K562 (cell line): ENCODE measurements at regions not wholly inside any gene's neighbourhood (a gene's known extent, or its start where the extent isn't known, plus 50 kb on each side); places are given as distances from the start of the nearest gene placed in this dataset.

ENCODE experiments used
- ATAC-seq: fragments of 200-7000 bp; cut with Tn5 transposase; 3 replicates; pipeline ENCODE4 v1.9.1; 2020; ENCODE audit warnings: moderate library complexity
- BruUV-seq: library from RNA; stranded (reverse); fragments of 400-500 nt; replicated peaks from 2 replicates; lab custom pipeline; 2021; lab: Mats Ljungman, UMichigan
- CTCF ChIA-PET: fragments of 300-600 bp; formaldehyde crosslinking; extraction: SDS; loops from one replicate; lab custom pipeline; 2021; ENCODE audit warnings: low intra/inter-chr PET ratio; lab: Yijun Ruan, JAX
- POLR2A ChIA-PET: fragments of 300-600, 350-650 bp; sonication (Branson Sonifier 250); formaldehyde crosslinking; extraction: SDS; loops from one replicate; lab custom pipeline; 2021; ENCODE audit warnings: antibody characterized with exemption, inconsistent platforms; lab: Yijun Ruan, JAX
- DNase-seq, 4 experiments: peaks; one replicate each; pipeline versions ENCODE4 v3.0.0 to v3.0.0-alpha.2; 2011 to 2018; ENCODE audit warnings: low spot score in 3 of 4, mixed read lengths in 3 of 4; ENCODE audit errors: extremely low read depth in 1 of 4
- FAIRE-seq: peaks from 2 replicates; lab custom pipeline; 2011; peaks lifted over from hg19 to GRCh38; lab: Jason Lieb, UNC
- H2AFZ ChIP-seq: 2 replicates; pipeline ENCODE4 v1.6.0; 2011; ENCODE audit warnings: low read depth, low read length, control low read depth, inconsistent platforms
- H3K27ac ChIP-seq: fragments of 200-600 bp; 3 replicates; pipeline ENCODE4 v1.8.0; 2011; ENCODE audit warnings: low read depth, mild to moderate bottlenecking, control low read depth, inconsistent platforms, low read length, moderate library complexity, mixed read lengths; ENCODE audit errors: extremely low read depth
- H3K27me3 ChIP-seq, 2 experiments: fragments of 300-600 bp in 1 of 2; 2 replicates in 1 of 2; 3 replicates in 1 of 2; pipeline versions ENCODE4 v1.6.0 to v1.8.0; 2011; ENCODE audit warnings: inconsistent platforms in 2 of 2, low read length in 2 of 2, mild to moderate bottlenecking in 1 of 2, mixed read lengths in 1 of 2, moderate library complexity in 1 of 2; ENCODE audit not compliant: control insufficient read depth in 2 of 2, insufficient read depth in 2 of 2
- H3K36me3 ChIP-seq: fragments of 300-600 bp; 3 replicates; pipeline ENCODE4 v1.8.0; 2011; ENCODE audit warnings: mild to moderate bottlenecking, low read length, inconsistent platforms; ENCODE audit not compliant: control insufficient read depth, insufficient read depth
- H3K4me1 ChIP-seq, 2 experiments: fragments of 200-600 bp in 1 of 2; replicated peaks in 1 of 2; 2 replicates in 1 of 2; 3 replicates in 1 of 2; pipeline versions ENCODE4 v1.5.1 to v1.8.0; 2011; ENCODE audit warnings: inconsistent platforms in 2 of 2, low read length in 2 of 2, mild to moderate bottlenecking in 1 of 2, mixed read lengths in 1 of 2, moderate library complexity in 1 of 2; ENCODE audit not compliant: control insufficient read depth in 2 of 2, insufficient read depth in 2 of 2
- H3K4me2 ChIP-seq: 2 replicates; pipeline ENCODE4 v1.6.1; 2011; ENCODE audit warnings: low read length, control low read depth, inconsistent platforms, mixed read lengths; ENCODE audit not compliant: insufficient read depth
- H3K4me3 ChIP-seq: fragments of 200-600 bp; sonication (generic), shearing (Covaris generic); 2 replicates; pipeline ENCODE4 v1.5.1; 2016; ENCODE audit warnings: control low read depth, inconsistent platforms
- H3K79me2 ChIP-seq: fragments of 200-600 bp; 3 replicates; pipeline ENCODE4 v1.8.0; 2011; ENCODE audit warnings: low read length, inconsistent platforms; ENCODE audit not compliant: control insufficient read depth, insufficient read depth
- H3K9ac ChIP-seq, 2 experiments: 2 replicates each; pipeline versions ENCODE4 v1.6.0 to v1.6.1; 2011; ENCODE audit warnings: low read depth in 2 of 2, low read length in 2 of 2, control low read depth in 1 of 2, inconsistent platforms in 1 of 2, mild to moderate bottlenecking in 1 of 2, mixed read lengths in 1 of 2; ENCODE audit not compliant: insufficient read depth in 1 of 2
- H3K9me1 ChIP-seq: one replicate; pipeline ENCODE4 v1.6.0; 2011; ENCODE audit warnings: inconsistent platforms, mild to moderate bottlenecking, low read length, moderate library complexity; ENCODE audit not compliant: control insufficient read depth, insufficient read depth
- H3K9me3 ChIP-seq: replicated peaks from 2 replicates; pipeline ENCODE4 v1.5.1; 2011; ENCODE audit warnings: low read depth, low read length, inconsistent platforms; ENCODE audit not compliant: control insufficient read depth, insufficient read depth
- H4K20me1 ChIP-seq: replicated peaks from 2 replicates; pipeline ENCODE4 v1.6.1; 2011; ENCODE audit warnings: low read length, inconsistent platforms, mixed read lengths; ENCODE audit not compliant: control insufficient read depth, insufficient read depth
- ARHGAP35 ChIP-seq: fragments of 450-650 bp; IDR thresholded peaks from 2 replicates; pipeline ENCODE4 v1.6.1; 2018; ENCODE audit not compliant: partially characterized antibody
- ATF6 ChIP-seq: sonication (generic); formaldehyde crosslinking; IDR thresholded peaks from 2 replicates; pipeline ENCODE4 v1.4.0; 2020; ENCODE audit warnings: mild to moderate bottlenecking, missing genetic modification reagents
- CREB3 ChIP-seq: fragments of 450-650 bp; conservative IDR thresholded peaks from 2 replicates; pipeline ENCODE4 v1.6.1; 2016; ENCODE audit warnings: missing genetic modification characterization, low read depth, mild to moderate bottlenecking, missing compliant biosample characterization, moderate library complexity
- HDAC2 ChIP-seq: fragments of 450-650 bp; IDR thresholded peaks from 2 replicates; pipeline ENCODE4 v1.6.1; 2016; ENCODE audit warnings: mild to moderate bottlenecking
- HDAC3 ChIP-seq: fragments of 450-650 bp; IDR thresholded peaks from 2 replicates; pipeline ENCODE4 v1.6.1; 2018; ENCODE audit warnings: borderline replicate concordance, mild to moderate bottlenecking, moderate library complexity; ENCODE audit not compliant: partially characterized antibody
- HNRNPL ChIP-seq: fragments of 200-400 bp; formaldehyde crosslinking; IDR thresholded peaks from 2 replicates; pipeline ENCODE4 v1.6.1; 2017; ENCODE audit warnings: low read depth, mild to moderate bottlenecking, low read length
- NFRKB ChIP-seq: fragments of 450-650 bp; IDR thresholded peaks from 2 replicates; pipeline ENCODE4 v1.6.1; 2016; ENCODE audit warnings: low read depth
- POLR2H ChIP-seq: IDR thresholded peaks from 2 replicates; pipeline ENCODE4 v1.6.1; 2016; ENCODE audit warnings: missing genetic modification characterization, low read depth, mild to moderate bottlenecking, control low read depth, missing compliant biosample characterization, moderate library complexity
- RBFOX2 ChIP-seq: fragments of 200-400 bp; formaldehyde crosslinking; IDR thresholded peaks from 2 replicates; pipeline ENCODE4 v1.6.1; 2017; ENCODE audit warnings: low read depth, mild to moderate bottlenecking, low read length, moderate library complexity
- SIN3A ChIP-seq, 2 experiments: fragments of 150-350 bp in 1 of 2; IDR thresholded peaks; 2 replicates each; pipeline ENCODE4 v1.6.1; 2011 to 2016; ENCODE audit warnings: borderline replicate concordance in 2 of 2, low read depth in 2 of 2, low read length in 2 of 2, mild to moderate bottlenecking in 2 of 2, moderate library complexity in 2 of 2; ENCODE audit not compliant: control insufficient read depth in 1 of 2
- SP2 ChIP-seq: IDR thresholded peaks from 2 replicates; pipeline ENCODE4 v1.6.1; 2011; ENCODE audit warnings: mild to moderate bottlenecking, low read depth, low read length, moderate library complexity; ENCODE audit not compliant: poor library complexity, severe bottlenecking; ENCODE audit errors: extremely low read depth
- SREBF1 ChIP-seq: fragments of 150-350 bp; IDR thresholded peaks from 2 replicates; pipeline ENCODE4 v1.6.1; 2014; ENCODE audit warnings: antibody characterized with exemption, low read depth, low read length, borderline replicate concordance
- STAT6 ChIP-seq: sonication (generic); formaldehyde crosslinking; IDR thresholded peaks from 2 replicates; pipeline ENCODE4 v1.8.1; 2023; ENCODE audit warnings: mild to moderate bottlenecking, missing genetic modification reagents
- TOE1 ChIP-seq, 2 experiments: fragments of 450-650 bp in 1 of 2; sonication (generic) in 1 of 2; formaldehyde crosslinking in 1 of 2; IDR thresholded peaks; 2 replicates each; pipeline versions ENCODE4 v1.7.1 to v1.8.0; 2016 to 2022; ENCODE audit warnings: borderline replicate concordance in 2 of 2, mild to moderate bottlenecking in 2 of 2, antibody characterized with exemption in 1 of 2, inconsistent platforms in 1 of 2, low read depth in 1 of 2, missing genetic modification reagents in 1 of 2, moderate library complexity in 1 of 2
- ZNF232 ChIP-seq: sonication (generic); formaldehyde crosslinking; IDR thresholded peaks from 2 replicates; pipeline ENCODE4 v1.8.0; 2022; ENCODE audit warnings: mild to moderate bottlenecking, missing genetic modification reagents
- WGBS: fragments of 100-300 bp; shearing (Covaris generic); methylation state at CpG from one replicate; pipeline ENCODE4 v1.1.6; 2016; ENCODE audit warnings: low coverage, mixed read lengths; ENCODE audit not compliant: insufficient coverage; ENCODE audit errors: missing lambda C conversion rate; 5-methylcytosine and 5-hydroxymethylcytosine counted together
- in situ Hi-C: fragments of 300-500 bp; cut with MboI; formaldehyde crosslinking; loops from 4 replicates; pipeline ENCODE4 v1.15.0; 2018; ENCODE audit warnings: inconsistent platforms, mixed read lengths
- intact Hi-C: fragments of 100-400 bp; cut with micrococcal nuclease; formaldehyde crosslinking; loops from 2 replicates; pipeline ENCODE4 v1.14.2; 2022

GRCh38 chr16:62846399-62847057, 810.3 kb upstream of the CDH8 start (continued):
- TF ChIP-seq SREBF1, result no peak
- no peak for TF ChIP-seq HDAC3
- TF ChIP-seq NFRKB, result no peak
- TF ChIP-seq POLR2H, result no peak

- POLR2A ChIA-PET, result no interaction called here
- 3% methylated on average over 4 of the region's 4 CpGs for WGBS
- Histone ChIP-seq H4K20me1 (no peaks in the 10 kb centered on the region), H3K27me3 (no peaks in the 10 kb centered on the region), H3K4me3 (no peak overlapping the region), H3K27ac (no peak overlapping the region), H3K79me2 (no peaks in the 10 kb centered on the region), H3K4me2 (no peak overlapping the region), H3K36me3 (no peaks in the 10 kb centered on the region), H3K9me1 (no peaks in the 10 kb centered on the region), H3K9me3 (no peaks in the 10 kb centered on the region; the same call in 1 of the 2 replicates), H2AFZ (no peak overlapping the region), H3K9ac (no peak overlapping the region), H3K4me1 (no peaks in the 10 kb centered on the region)
- FAIRE-seq (no peak), DNase-seq (no peak), ATAC-seq (no peak)
- CTCF ChIA-PET, result no interaction called here
- no TSS peak for BruUV-seq
- in situ Hi-C loops, result no loop called here
- intact Hi-C loops, result no loop called here
- TF ChIP-seq STAT6 (CRISPR knock-in tag), result no peak
- no peak for TF ChIP-seq ATF6 (CRISPR knock-in tag)
- no peak for TF ChIP-seq RBFOX2
- no peak for TF ChIP-seq ARHGAP35
- no peak for TF ChIP-seq CREB3
- TF ChIP-seq SIN3A (IDR thresholded peaks at IDR 0.05; ENCODE audit: borderline replicate concordance in 2 of 2, control insufficient read depth in 1 of 2, low read depth in 2 of 2, low read length in 2 of 2), result no peak
- no peak for TF ChIP-seq HNRNPL
- TF ChIP-seq ZNF232 (CRISPR knock-in tag), result no peak
- no peak for TF ChIP-seq TOE1 (IDR thresholded peaks at IDR 0.05; ENCODE audit: borderline replicate concordance)
- no peak for TF ChIP-seq TOE1 (CRISPR knock-in tag; IDR thresholded peaks at IDR 0.05; ENCODE audit: borderline replicate concordance, low read depth)
- no peak for TF ChIP-seq SP2
- no peak for TF ChIP-seq HDAC2
These were observed 796.0 kb upstream of the CDH8 start for GRCh38 chr16:62832214-62832613.
